ENCODE measurements at regions not wholly inside any gene's neighbourhood (a gene's known extent, or its start where the extent isn't known, plus 50 kb on each side); places are given as distances from the start of the nearest gene placed in this dataset.

- WGBS, 2 donors = 95 to 99% methylated on average over 2 of the region's 2 CpGs
- TF ChIP-seq POLR2A (IDR thresholded peaks at IDR 0.05) (no peak), CTCF (IDR thresholded peaks at IDR 0.05) (no peak)
- no peak overlapping the region for H3K4me3 ChIP-seq (ENCODE audit: low read depth, poor library complexity, severe bottlenecking)
- intact Hi-C loops (cut with DNase I; ENCODE audit: low total_unique reads) = no loop called here
- DNase-seq (ENCODE audit: low spot score in 2 of 2) = no peak
Observed at GRCh38 chr1:59124166-59124565, 172.7 kb upstream of the FGGY start.

- TF ChIP-seq POLR2A (IDR thresholded peaks at IDR 0.05) (no peak), CTCF (IDR thresholded peaks at IDR 0.05) (no peak)
- no peak overlapping the region for H3K4me3 ChIP-seq (ENCODE audit: low read depth, poor library complexity, severe bottlenecking)
- intact Hi-C loops (cut with DNase I; ENCODE audit: low total_unique reads) = no loop called here
Observed at GRCh38 chr1:59125154-59125553, 171.7 kb upstream of the FGGY start.

DNA sequence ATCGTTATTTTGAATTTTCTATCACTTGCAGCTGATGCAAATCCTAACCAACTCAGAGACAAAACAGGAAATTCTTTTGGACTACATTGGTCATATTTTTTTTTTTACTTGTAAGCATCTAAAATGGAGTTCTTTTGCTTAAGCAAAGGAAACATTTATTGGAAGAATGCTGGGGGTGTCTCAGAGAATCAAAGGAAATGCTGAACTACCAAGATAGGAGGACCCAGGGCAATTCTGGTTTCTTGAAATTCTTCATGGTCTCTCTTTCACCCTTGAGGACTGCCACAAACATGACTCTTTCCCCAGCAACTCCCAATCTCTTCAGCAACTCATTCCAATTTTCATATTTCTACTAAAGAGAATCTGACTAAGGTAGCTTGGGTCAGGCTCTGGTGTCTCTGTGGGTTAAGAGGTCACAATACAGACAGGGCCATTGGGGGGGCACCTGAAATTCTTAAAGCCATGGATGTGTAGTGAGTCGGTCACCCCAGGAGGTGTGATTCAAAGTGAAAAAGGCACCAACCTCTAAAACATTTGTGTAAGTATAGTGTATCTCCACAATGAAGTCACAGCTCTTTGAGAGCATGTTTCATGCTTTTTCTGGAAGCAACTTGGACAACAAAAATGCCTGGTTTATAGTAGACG is 171.1 kb upstream of the FGGY start:
- 89% methylated on average over 3 of the region's 3 CpGs for WGBS, 2 donors
- TF ChIP-seq CTCF (IDR thresholded peaks at IDR 0.05) = no peak
- no peak for TF ChIP-seq POLR2A (IDR thresholded peaks at IDR 0.05)
- DNase-seq (ENCODE audit: low spot score in 2 of 2) = no peak
- intact Hi-C loops (cut with DNase I; ENCODE audit: low total_unique reads) = no loop called here
- H3K4me3 ChIP-seq (ENCODE audit: low read depth, poor library complexity, severe bottlenecking) = no peak overlapping the region

More at GRCh38 chr1:59125154-59125553, 171.7 kb upstream of the FGGY start:
- 91 to 97% methylated on average over 2 of the region's 2 CpGs for WGBS, 2 donors
- no peak for DNase-seq (ENCODE audit: low spot score in 2 of 2)

GRCh38 chr1:59126366-59126765 is 170.5 kb upstream of the FGGY start:
- WGBS, 2 donors = 95 to 100% methylated on average over 1 of the region's 1 CpG
- TF ChIP-seq POLR2A (IDR thresholded peaks at IDR 0.05) (no peak), CTCF (IDR thresholded peaks at IDR 0.05) (no peak)
- DNase-seq (ENCODE audit: low spot score in 2 of 2) = no peak
- H3K4me3 ChIP-seq (ENCODE audit: low read depth, poor library complexity, severe bottlenecking) = no peak overlapping the region
- intact Hi-C loops (cut with DNase I; ENCODE audit: low total_unique reads) = no loop called here

DNA sequence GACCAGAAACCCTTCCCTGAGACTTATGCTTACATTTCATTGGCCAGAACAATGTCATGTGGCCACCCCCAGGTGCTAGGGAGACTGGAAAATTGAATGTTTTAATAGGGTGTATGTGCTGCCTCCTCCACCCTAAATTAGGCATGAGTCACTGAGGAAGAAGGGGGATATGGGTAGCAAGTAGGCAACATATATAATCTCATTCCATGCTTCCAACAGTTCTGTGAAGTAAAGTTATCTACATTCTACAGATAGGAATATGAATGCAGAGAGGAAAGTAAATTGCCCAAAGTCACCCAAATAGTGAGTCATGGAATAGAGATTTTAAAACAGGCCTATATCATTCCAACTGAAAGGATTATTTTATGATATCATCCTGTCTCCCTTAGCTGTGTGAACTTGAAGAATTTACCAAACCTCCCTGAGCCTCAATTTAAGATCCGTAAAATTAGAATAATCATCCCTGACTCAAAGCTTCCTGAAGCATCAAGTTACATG is 168.6 kb upstream of the FGGY start:
- intact Hi-C loops (cut with DNase I; ENCODE audit: low total_unique reads) = no loop called here
- TF ChIP-seq POLR2A (IDR thresholded peaks at IDR 0.05) (no peak), CTCF (IDR thresholded peaks at IDR 0.05) (no peak)
- H3K4me3 ChIP-seq (ENCODE audit: low read depth, poor library complexity, severe bottlenecking) = no peak overlapping the region
- no peak for DNase-seq (ENCODE audit: low spot score in 2 of 2)
- 98 to 100% methylated on average over 1 of the region's 1 CpG for WGBS, 2 donors

- no peak for TF ChIP-seq CTCF (IDR thresholded peaks at IDR 0.05)
- TF ChIP-seq POLR2A (IDR thresholded peaks at IDR 0.05) = no peak
- no peak for DNase-seq (ENCODE audit: low spot score in 2 of 2)
- WGBS, 2 donors = 79 to 84% methylated on average over 4 of the region's 4 CpGs
- H3K4me3 ChIP-seq (ENCODE audit: low read depth, poor library complexity, severe bottlenecking) = no peak overlapping the region
- intact Hi-C loops (cut with DNase I; ENCODE audit: low total_unique reads) = no loop called here
Observed at GRCh38 chr1:59128784-59129227, 168.1 kb upstream of the FGGY start.

All from lower leg skin (tissue), 4 donors.